Activated naive CD4-positive, alpha-beta T cell treated with anti-CD3 and anti-CD28 coated beads for 36 hours (primary cell): ENCODE measurements at regions not wholly inside any gene's neighbourhood (a gene's known extent, or its start where the extent isn't known, plus 50 kb on each side); places are given as distances from the start of the nearest gene placed in this dataset.

Source experiments
- CTCF ChIA-PET: fragments of 350-600 bp; sonication (Branson Sonifier 250); formaldehyde crosslinking; loops from one replicate; lab custom pipeline; 2021; ENCODE audit warnings: antibody characterized with exemption; lab: Charles Lee
- DNase-seq: peaks from one replicate; pipeline ENCODE4 v3.0.0-alpha.2; 2020
- H3K27ac Mint-ChIP-seq: one replicate; pipeline ENCODE4 v1.8.0; 2021; ENCODE audit warnings: mild to moderate bottlenecking, mixed read lengths
- H3K27me3 Mint-ChIP-seq: one replicate; pipeline ENCODE4 v1.8.0; 2021; ENCODE audit warnings: low read depth, mixed read lengths
- H3K36me3 Mint-ChIP-seq: one replicate; pipeline ENCODE4 v1.8.0; 2021; ENCODE audit warnings: low read depth, mixed read lengths
- H3K4me1 Mint-ChIP-seq: one replicate; pipeline ENCODE4 v1.8.0; 2021; ENCODE audit warnings: low read depth, mixed read lengths
- H3K4me3 Mint-ChIP-seq: one replicate; pipeline ENCODE4 v1.8.0; 2021; ENCODE audit warnings: mild to moderate bottlenecking, moderate library complexity, mixed read lengths
- H3K9me3 Mint-ChIP-seq: one replicate; pipeline ENCODE4 v1.8.0; 2021; ENCODE audit warnings: mixed read lengths
- intact Hi-C: fragments of 100-400 bp; cut with micrococcal nuclease; formaldehyde crosslinking; loops from one replicate; pipeline ENCODE4 v1.15.1; 2023

- intact Hi-C loops = no loop called here
- H3K27ac Mint-ChIP-seq = no peak overlapping the region
- no peaks in the 10 kb centered on the region for H3K36me3 Mint-ChIP-seq
- H3K27me3 Mint-ChIP-seq = peaks cover 3% of the 10 kb centered on the region
- H3K4me3 Mint-ChIP-seq = no peak overlapping the region
- CTCF ChIA-PET = no interaction called here
- no peaks in the 10 kb centered on the region for H3K9me3 Mint-ChIP-seq
- H3K4me1 Mint-ChIP-seq = no peaks in the 10 kb centered on the region
- DNase-seq = no peak
Observed at GRCh38 chr15:77748078-77749064, 115.7 kb upstream of the LINGO1 start.

- Mint-ChIP-seq H3K27ac (no peak overlapping the region), H3K27me3 (peaks cover 1% of the 10 kb centered on the region), H3K4me3 (no peak overlapping the region), H3K36me3 (no peaks in the 10 kb centered on the region), H3K9me3 (no peaks in the 10 kb centered on the region), H3K4me1 (no peaks in the 10 kb centered on the region)
- DNase-seq = no peak
- CTCF ChIA-PET = interaction anchor here (0.8 to 1.4 kb wide), 2 partner anchors 18 to 114 kb away, joined by 3 to 5 read pairs; no protein-coding TSS in a partner anchor
- intact Hi-C loops = no loop called here
Observed at GRCh38 chr15:77747175-77748077, 114.7 kb upstream of the LINGO1 start.

- intact Hi-C loops = no loop called here
- no peak overlapping the region for H3K4me3 Mint-ChIP-seq
- H3K4me1 Mint-ChIP-seq = no peaks in the 10 kb centered on the region
- CTCF ChIA-PET = interaction anchor here (0.8 to 1.4 kb wide), 2 partner anchors 17 to 113 kb away, joined by 3 to 5 read pairs; no protein-coding TSS in a partner anchor
- no peak for DNase-seq
- H3K27ac Mint-ChIP-seq = no peak overlapping the region
- H3K9me3 Mint-ChIP-seq = no peaks in the 10 kb centered on the region
- no peaks in the 10 kb centered on the region for H3K36me3 Mint-ChIP-seq
- peaks cover 1% of the 10 kb centered on the region for H3K27me3 Mint-ChIP-seq
Observed at GRCh38 chr15:77746254-77747174, 113.8 kb upstream of the LINGO1 start.

GRCh38 chr15:77744398-77744797 lies 111.7 kb upstream of the LINGO1 start:
- H3K36me3 Mint-ChIP-seq = no peaks in the 10 kb centered on the region
- CTCF ChIA-PET = no interaction called here
- H3K4me1 Mint-ChIP-seq = no peaks in the 10 kb centered on the region
- no peak overlapping the region for H3K4me3 Mint-ChIP-seq
- intact Hi-C loops = no loop called here
- peaks cover 4% of the 10 kb centered on the region for H3K27me3 Mint-ChIP-seq
- DNase-seq = no peak
- H3K27ac Mint-ChIP-seq = no peak overlapping the region
- H3K9me3 Mint-ChIP-seq = no peaks in the 10 kb centered on the region

- intact Hi-C loops = no loop called here
- H3K9me3 Mint-ChIP-seq = no peaks in the 10 kb centered on the region
- H3K36me3 Mint-ChIP-seq = no peaks in the 10 kb centered on the region
- no peaks in the 10 kb centered on the region for H3K4me1 Mint-ChIP-seq
- CTCF ChIA-PET = no interaction called here
- no peak for DNase-seq
- no peak overlapping the region for H3K4me3 Mint-ChIP-seq
- H3K27ac Mint-ChIP-seq = no peak overlapping the region
- peaks cover 9% of the 10 kb centered on the region for H3K27me3 Mint-ChIP-seq
Observed at GRCh38 chr15:77742570-77742969, 109.9 kb upstream of the LINGO1 start.

- no peak for DNase-seq
- Mint-ChIP-seq H3K9me3 (no peaks in the 10 kb centered on the region), H3K4me1 (no peaks in the 10 kb centered on the region), H3K27ac (no peak overlapping the region), H3K27me3 (peaks cover 9% of the 10 kb centered on the region), H3K4me3 (no peak overlapping the region), H3K36me3 (no peaks in the 10 kb centered on the region)
- intact Hi-C loops = no loop called here
- CTCF ChIA-PET = no interaction called here
Observed at GRCh38 chr15:77742127-77742526, 109.4 kb upstream of the LINGO1 start.

- H3K36me3 Mint-ChIP-seq = no peaks in the 10 kb centered on the region
- peaks cover 9% of the 10 kb centered on the region for H3K27me3 Mint-ChIP-seq
- DNase-seq = no peak
- no peak overlapping the region for H3K4me3 Mint-ChIP-seq
- no peaks in the 10 kb centered on the region for H3K9me3 Mint-ChIP-seq
- CTCF ChIA-PET = interaction anchor here (0.7 kb wide), 1 partner anchor 174 kb away, joined by 3 read pairs; no protein-coding TSS in a partner anchor
- no peak overlapping the region for H3K27ac Mint-ChIP-seq
- no peaks in the 10 kb centered on the region for H3K4me1 Mint-ChIP-seq
- intact Hi-C loops = no loop called here
Observed at GRCh38 chr15:77741106-77741505, 108.4 kb upstream of the LINGO1 start.

GRCh38 chr15:77739591-77740378 lies 107.1 kb upstream of the LINGO1 start:
- intact Hi-C loops = no loop called here
- no peak overlapping the region for H3K27ac Mint-ChIP-seq
- CTCF ChIA-PET = no interaction called here
- no peaks in the 10 kb centered on the region for H3K4me1 Mint-ChIP-seq
- H3K27me3 Mint-ChIP-seq = peaks cover 9% of the 10 kb centered on the region
- no peaks in the 10 kb centered on the region for H3K36me3 Mint-ChIP-seq
- no peak overlapping the region for H3K4me3 Mint-ChIP-seq
- H3K9me3 Mint-ChIP-seq = no peaks in the 10 kb centered on the region
- DNase-seq = no peak

- Mint-ChIP-seq H3K9me3 (no peaks in the 10 kb centered on the region), H3K4me1 (no peaks in the 10 kb centered on the region), H3K36me3 (no peaks in the 10 kb centered on the region), H3K27me3 (peaks cover 9% of the 10 kb centered on the region), H3K27ac (no peak overlapping the region), H3K4me3 (no peak overlapping the region)
- DNase-seq = no peak
- CTCF ChIA-PET = no interaction called here
- intact Hi-C loops = no loop called here
Observed at GRCh38 chr15:77738441-77739302, 106.0 kb upstream of the LINGO1 start.

GRCh38 chr15:77738038-77738370 lies 105.3 kb upstream of the LINGO1 start:
- Mint-ChIP-seq H3K9me3 (no peaks in the 10 kb centered on the region), H3K4me3 (no peak overlapping the region), H3K27me3 (peaks cover 9% of the 10 kb centered on the region), H3K27ac (no peak overlapping the region), H3K36me3 (no peaks in the 10 kb centered on the region), H3K4me1 (no peaks in the 10 kb centered on the region)
- intact Hi-C loops = no loop called here
- no peak for DNase-seq
- CTCF ChIA-PET = no interaction called here
